GM23248 (cell line): ENCODE measurements at regions not wholly inside any gene's neighbourhood (a gene's known extent, or its start where the extent isn't known, plus 50 kb on each side); places are given as distances from the start of the nearest gene placed in this dataset.
"Not testable (repeated sequence)": the region's sequence is repeated elsewhere in the genome, so short reads cannot be mapped to it uniquely, and the experiment has no call there.

Experiments
- DNase-seq: peaks from one replicate; pipeline ENCODE4 v3.0.0-alpha.2; 2015
- H2AFZ ChIP-seq: fragments of 200-600 bp; sonication (generic); 2 replicates; pipeline ENCODE4 v1.6.1; 2016; ENCODE audit warnings: antibody characterized with exemption
- H3F3A ChIP-seq: fragments of 200-600 bp; sonication (generic); 2 replicates; pipeline ENCODE4 v1.6.1; 2016; ENCODE audit warnings: mild to moderate bottlenecking, antibody characterized with exemption, mixed run types; ENCODE audit not compliant: insufficient read depth
- H3K27ac ChIP-seq: fragments of 200-600 bp; sonication (generic); 2 replicates; pipeline ENCODE4 v1.5.1; 2016; ENCODE audit warnings: mild to moderate bottlenecking
- H3K27me3 ChIP-seq: fragments of 200-600 bp; sonication (generic); replicated peaks from 2 replicates; pipeline ENCODE4 v1.6.1; 2016; ENCODE audit warnings: mild to moderate bottlenecking; ENCODE audit not compliant: insufficient read depth
- H3K36me3 ChIP-seq: fragments of 200-600 bp; sonication (generic); 2 replicates; pipeline ENCODE4 v1.6.1; 2016; ENCODE audit warnings: low read depth, mild to moderate bottlenecking
- H3K4me1 ChIP-seq: fragments of 200-600 bp; sonication (generic); 2 replicates; pipeline ENCODE4 v1.6.1; 2016; ENCODE audit warnings: mild to moderate bottlenecking; ENCODE audit not compliant: insufficient read depth
- H3K4me2 ChIP-seq: fragments of 200-600 bp; sonication (generic); one replicate; pipeline ENCODE4 v1.6.1; 2016; ENCODE audit warnings: mild to moderate bottlenecking; ENCODE audit not compliant: unreplicated experiment
- H3K4me3 ChIP-seq: fragments of 200-600 bp; sonication (generic); 2 replicates; pipeline ENCODE4 v1.5.1; 2016; ENCODE audit warnings: mild to moderate bottlenecking
- H3K79me2 ChIP-seq: fragments of 200-600 bp; sonication (generic); 2 replicates; pipeline ENCODE4 v1.6.1; 2016; ENCODE audit warnings: mild to moderate bottlenecking; ENCODE audit not compliant: insufficient read depth
- H3K9ac ChIP-seq: fragments of 200-600 bp; sonication (generic); 2 replicates; pipeline ENCODE4 v1.6.1; 2016; ENCODE audit warnings: mild to moderate bottlenecking
- H3K9me2 ChIP-seq: fragments of 200-600 bp; sonication (generic); 2 replicates; pipeline ENCODE4 v1.6.1; 2016; ENCODE audit warnings: mixed run types, mild to moderate bottlenecking, moderate library complexity; ENCODE audit not compliant: insufficient read depth
- H3K9me3 ChIP-seq: fragments of 200-600 bp; sonication (generic); one replicate; pipeline ENCODE4 v1.6.1; 2017; ENCODE audit warnings: low read depth
- H4K20me1 ChIP-seq: fragments of 200-600 bp; sonication (generic); 2 replicates; pipeline ENCODE4 v1.6.0; 2016; ENCODE audit not compliant: insufficient read depth
- EZH2 ChIP-seq: fragments of 200-600 bp; sonication (generic); IDR thresholded peaks from 2 replicates; pipeline ENCODE4 v1.6.1; 2018; ENCODE audit warnings: antibody characterized with exemption, mild to moderate bottlenecking; ENCODE audit not compliant: insufficient read depth, poor library complexity, severe bottlenecking
- EZH2phosphoT487 ChIP-seq: fragments of 200-600 bp; sonication (generic); IDR thresholded peaks from 2 replicates; pipeline ENCODE4 v1.6.1; 2018; ENCODE audit warnings: antibody characterized with exemption, moderate library complexity, mild to moderate bottlenecking, low read depth; ENCODE audit not compliant: insufficient read depth
- WGBS, 2 experiments: methylation state at CpG; one replicate each; pipeline ENCODE4 v1.1.6; 2015 to 2017; ENCODE audit warnings: low lambda C conversion rate in 2 of 2, low coverage in 1 of 2; ENCODE audit errors: missing lambda C conversion rate in 2 of 2; 5-methylcytosine and 5-hydroxymethylcytosine counted together
- in situ Hi-C: fragments of 300-500 bp; cut with MboI; formaldehyde crosslinking; loops from 2 replicates; pipeline ENCODE4 v1.15.0; 2020

DNA sequence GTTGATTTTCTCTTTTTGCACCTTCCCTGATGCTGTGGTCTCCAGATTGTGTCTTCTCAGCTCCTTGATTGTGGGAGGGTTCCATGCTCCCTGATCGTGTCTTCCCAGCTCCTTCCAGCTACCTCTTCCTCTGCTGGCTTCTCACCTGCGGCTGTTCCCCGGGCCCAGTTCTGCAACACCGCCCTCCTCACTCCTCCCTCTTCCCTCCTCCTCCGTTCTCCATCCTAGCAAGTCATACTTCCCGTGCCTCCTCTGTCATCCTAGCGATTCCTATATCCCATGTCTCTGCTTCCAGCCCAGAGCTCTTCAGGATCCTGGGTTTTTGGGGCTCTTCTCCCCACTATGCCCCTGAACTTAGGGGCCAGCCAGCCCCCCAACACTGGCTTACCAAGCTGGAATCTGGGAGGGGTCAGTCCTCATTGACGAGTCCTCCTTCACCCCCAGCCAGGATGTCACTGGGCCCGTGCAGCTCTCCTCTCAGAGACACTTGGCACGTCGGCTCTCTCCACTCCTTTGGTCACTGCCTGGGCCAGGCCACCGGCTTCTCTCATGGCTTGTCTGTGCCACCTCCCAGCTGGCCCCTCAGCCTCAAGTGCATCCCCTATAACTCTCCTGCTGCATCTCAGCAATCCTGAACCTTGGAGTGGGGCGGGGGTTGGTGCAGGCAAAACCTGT, 255.4 kb upstream of the MVB12B start:
- H3K36me3 ChIP-seq: no peaks in the 10 kb centered on the region
- TF ChIP-seq EZH2 (no peak), EZH2phosphoT487 (no peak)
- no peak overlapping the region for H3K9ac ChIP-seq
- no peak for DNase-seq
- no peak overlapping the region for H3K4me2 ChIP-seq
- in situ Hi-C loops: no loop called here
- H3K9me3 ChIP-seq: no peaks in the 10 kb centered on the region
- WGBS, 2 experiments: 61 to 62% methylated on average over 13 of the region's 13 CpGs
- H3K27ac ChIP-seq: no peak overlapping the region
- H3K9me2 ChIP-seq: no peaks in the 10 kb centered on the region
- H3K4me1 ChIP-seq: no peaks in the 10 kb centered on the region
- H3K79me2 ChIP-seq: no peaks in the 10 kb centered on the region
- H3K27me3 ChIP-seq: peaks cover 16% of the 10 kb centered on the region; the same call in 1 of the 2 replicates
- H2AFZ ChIP-seq: no peak overlapping the region
- no peak overlapping the region for H3K4me3 ChIP-seq
- H3F3A ChIP-seq: no peaks in the 10 kb centered on the region
- no peaks in the 10 kb centered on the region for H4K20me1 ChIP-seq

GRCh38 chr9:126077656-126078055, 249.0 kb upstream of the MVB12B start:
- DNase-seq, H3K4me3 ChIP-seq, H3F3A ChIP-seq, H3K27ac ChIP-seq, in situ Hi-C loops, H3K4me2 ChIP-seq, H4K20me1 ChIP-seq, H3K79me2 ChIP-seq, H3K36me3 ChIP-seq, H3K9ac ChIP-seq, H3K4me1 ChIP-seq, H3K9me3 ChIP-seq, H3K27me3 ChIP-seq, H2AFZ ChIP-seq, H3K9me2 ChIP-seq: not testable (repeated sequence)
- 42 to 47% methylated on average over 12 of the region's 12 CpGs for WGBS, 2 experiments

DNA sequence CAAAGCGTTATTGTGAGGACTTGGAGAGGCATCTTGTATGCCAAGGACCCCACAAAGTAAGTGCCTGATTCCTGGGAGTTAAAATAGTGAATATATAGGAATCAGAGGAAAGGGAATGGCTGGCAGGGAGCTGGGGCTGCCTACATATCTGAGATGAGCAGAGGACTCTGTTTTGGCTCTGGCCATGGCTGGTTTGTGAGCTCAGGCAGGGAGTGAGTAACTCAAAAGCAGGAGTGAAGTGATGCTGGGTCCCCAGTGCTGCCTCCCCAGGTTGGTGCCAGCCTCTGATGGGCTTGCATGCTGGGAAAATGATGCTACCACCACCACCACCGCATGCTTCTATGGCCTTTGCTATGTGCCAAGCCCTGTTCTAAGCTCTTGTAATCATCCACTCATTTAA, 246.0 kb upstream of the MVB12B start:
- Histone ChIP-seq H3K4me3 (no peak overlapping the region), H4K20me1 (no peaks in the 10 kb centered on the region), H2AFZ (no peak overlapping the region), H3K4me1 (no peaks in the 10 kb centered on the region), H3K4me2 (no peak overlapping the region), H3K36me3 (no peaks in the 10 kb centered on the region), H3K27me3 (no peaks in the 10 kb centered on the region), H3K9ac (no peak overlapping the region), H3K9me2 (no peaks in the 10 kb centered on the region), H3K9me3 (no peaks in the 10 kb centered on the region), H3F3A (no peaks in the 10 kb centered on the region), H3K27ac (no peak overlapping the region), H3K79me2 (no peaks in the 10 kb centered on the region)
- in situ Hi-C loops: no loop called here
- 14 to 20% methylated on average over 2 of the region's 2 CpGs for WGBS, 2 experiments
- no peak for DNase-seq
- no peak for TF ChIP-seq EZH2
- no peak for TF ChIP-seq EZH2phosphoT487

- in situ Hi-C loops: no loop called here
- no peak for DNase-seq
- H3K4me2 ChIP-seq: no peak overlapping the region
- TF ChIP-seq EZH2: no peak
- no peak for TF ChIP-seq EZH2phosphoT487
- no peak overlapping the region for H3K4me3 ChIP-seq
- no peaks in the 10 kb centered on the region for H3K27me3 ChIP-seq
- no peaks in the 10 kb centered on the region for H3F3A ChIP-seq
- no peak overlapping the region for H3K9ac ChIP-seq
- WGBS, 2 experiments: 14 to 22% methylated on average over 4 of the region's 4 CpGs
- H4K20me1 ChIP-seq: no peaks in the 10 kb centered on the region
- no peaks in the 10 kb centered on the region for H3K4me1 ChIP-seq
- no peaks in the 10 kb centered on the region for H3K9me2 ChIP-seq
- H3K27ac ChIP-seq: no peak overlapping the region
- H3K36me3 ChIP-seq: no peaks in the 10 kb centered on the region
- H2AFZ ChIP-seq: no peak overlapping the region
- H3K9me3 ChIP-seq: no peaks in the 10 kb centered on the region
- H3K79me2 ChIP-seq: no peaks in the 10 kb centered on the region
These were observed 244.9 kb upstream of the MVB12B start for GRCh38 chr9:126081746-126082145.

GRCh38 chr9:126084008-126084407, 242.6 kb upstream of the MVB12B start:
- no peak overlapping the region for H3K4me2 ChIP-seq
- no peaks in the 10 kb centered on the region for H3K9me2 ChIP-seq
- no peak overlapping the region for H3K4me3 ChIP-seq
- H3K9ac ChIP-seq: no peak overlapping the region
- no peak overlapping the region for H2AFZ ChIP-seq
- TF ChIP-seq EZH2 (no peak), EZH2phosphoT487 (no peak)
- no peaks in the 10 kb centered on the region for H3K79me2 ChIP-seq
- WGBS, 2 experiments: 39 to 48% methylated on average over 4 of the region's 4 CpGs
- no peak for DNase-seq
- no peaks in the 10 kb centered on the region for H3F3A ChIP-seq
- no peaks in the 10 kb centered on the region for H3K4me1 ChIP-seq
- H3K27ac ChIP-seq: no peak overlapping the region
- no peaks in the 10 kb centered on the region for H4K20me1 ChIP-seq
- in situ Hi-C loops: no loop called here
- H3K27me3 ChIP-seq: no peaks in the 10 kb centered on the region
- H3K36me3 ChIP-seq: no peaks in the 10 kb centered on the region
- H3K9me3 ChIP-seq: no peaks in the 10 kb centered on the region
